Heart right ventricle (tissue), 16 donors: ENCODE measurements at regions not wholly inside any gene's neighbourhood (a gene's known extent, or its start where the extent isn't known, plus 50 kb on each side); places are given as distances from the start of the nearest gene placed in this dataset.

ENCODE experiments used
- ATAC-seq, 8 donors: fragments of 200-7000 bp; cut with Tn5 transposase; one replicate each; pipeline ENCODE4 v1.9.1; 2020; ENCODE audit warnings: mild to moderate bottlenecking in 8 of 8, moderate library complexity in 8 of 8, moderate number of reproducible peaks in 1 of 8
- DNase-seq, 2 donors: peaks; one replicate each; pipeline ENCODE4 v3.0.0-alpha.2; 2020
- H3K27ac ChIP-seq, 10 donors: fragments of 200-600 bp; sonication (generic) in 2 of 10; one replicate each; pipeline versions ENCODE4 v1.5.0 to v1.8.0; 2020 to 2022; ENCODE audit warnings: mild to moderate bottlenecking in 3 of 10
- H3K27me3 ChIP-seq, 7 donors: fragments of 200-600 bp; one replicate each; pipeline ENCODE4 v1.8.0; 2021 to 2022; ENCODE audit warnings: mild to moderate bottlenecking in 2 of 7
- H3K36me3 ChIP-seq, 9 donors: fragments of 200-600 bp; sonication (generic) in 1 of 9; one replicate each; pipeline versions ENCODE4 v1.5.0 to v1.8.0; 2020 to 2022; ENCODE audit warnings: mild to moderate bottlenecking in 2 of 9
- H3K4me1 ChIP-seq, 9 donors: fragments of 200-600 bp; sonication (generic) in 1 of 9; one replicate each; pipeline versions ENCODE4 v1.5.0 to v1.8.0; 2020 to 2022; ENCODE audit warnings: mild to moderate bottlenecking in 4 of 9
- H3K4me3 ChIP-seq, 10 donors: fragments of 200-600 bp; sonication (generic) in 2 of 10; one replicate each; pipeline versions ENCODE4 v1.5.0 to v1.8.0; 2020 to 2022; ENCODE audit warnings: mild to moderate bottlenecking in 7 of 10, moderate library complexity in 2 of 10
- H3K9me3 ChIP-seq, 11 donors: fragments of 200-600 bp in 10 of 11; sonication (generic) in 2 of 11; one replicate each; pipeline versions ENCODE4 v1.5.0 to v1.8.0; 2013 to 2022; ENCODE audit warnings: mild to moderate bottlenecking in 2 of 11, control low read depth in 1 of 11, moderate library complexity in 1 of 11
- CTCF ChIP-seq, 9 donors: fragments of 200-600 bp; sonication (generic) in 2 of 9; IDR thresholded peaks; one replicate each; pipeline versions ENCODE4 v1.5.0 to v1.8.0; 2021 to 2022; ENCODE audit warnings: antibody characterized with exemption in 9 of 9, mild to moderate bottlenecking in 5 of 9, moderate library complexity in 1 of 9
- WGBS, 2 donors: extraction: QIAGEN DNeasy Blood & Tissue Kit; methylation state at CpG; one replicate each; pipeline ENCODE4 v1.1.7; 2013; ENCODE audit warnings: inconsistent platforms in 1 of 2; 5-methylcytosine and 5-hydroxymethylcytosine counted together
- intact Hi-C, 10 donors: fragments of 100-400 bp; cut with DNase I; formaldehyde crosslinking; loops; one replicate each; pipeline versions ENCODE4 v1.11.1 to v1.14.2; 2022
- donor health status: Arrhythmogenic right ventricular cardiomyopathy.
- donor health status: ischemic (EF 13 %, LVEDD 7.1; RV severe dilation, severe dysfunction).
- donor health status: healthy with polysubstance abuse.
- donor health status: DM: no; HTN: yes; CAD: no.
- donor health status: DM: no; HTN: no; CAD: no.
- donor health status: ischemic (EF 25% LVEDD 6.9; RV normal size, moderate dysfunction).
- donor health status: ischemic (EF 25% LVEDD 5.7; RV mildly dilated, moderate dysfunction).
- donor health status: healthy.
- donor health status: DM: yes; HTN: yes; CAD: no.
- donor health status: Ischemic cardiomyopathy.
- donor health status: ischemic (EF 35%, LVEDD 5.7; RV mildly dilated, moderate dysfunction).
- donor health status: nonischemic (EF 11% LVEDD 7.7; RV severe dilation, severe dysfunction).
- donor health status: DM: yes; HTN: yes; CAD: no.
- donor health status: PGD.
- donor health status: ischemic (EF 29% LVEDD 5.4; RV normal size, mild dysfunction).
- donor health status: nonischemic (EF 23%, LVEDD 6.1; RV moderate dilation, normal function).

GRCh38 chr2:236666646-236667204, 97.1 kb downstream of the ACKR3 start:
- Histone ChIP-seq H3K36me3 (no peaks in the 10 kb centered on the region), H3K9me3 (peaks cover 0 to 21% (median 4%) of the 10 kb centered on the region in 11 donors), H3K27ac (no peak overlapping the region), H3K4me3 (no peak overlapping the region), H3K27me3 (no peaks in the 10 kb centered on the region), H3K4me1 (peaks cover 3 to 26% (median 23%) of the 10 kb centered on the region in 9 donors)
- no peak for DNase-seq
- intact Hi-C loops = loop anchor here in 1 of 10 donors (10.0 kb wide), 1 partner anchor 92 kb away; no protein-coding TSS in a partner anchor
- no peak for TF ChIP-seq CTCF (IDR thresholded peaks at IDR 0.05)
- ATAC-seq = no peak
- WGBS, 2 donors = 94 to 99% methylated on average over 14 of the region's 14 CpGs

- 97 to 98% methylated on average over 4 of the region's 4 CpGs for WGBS, 2 donors
Measured at GRCh38 chr2:236667526-236667925, 97.9 kb downstream of the ACKR3 start.

GRCh38 chr2:236668531-236668969, 98.9 kb downstream of the ACKR3 start:
- no peak for ATAC-seq
- intact Hi-C loops = loop anchor here in 1 of 10 donors (10.0 kb wide), 1 partner anchor 94 kb away; no protein-coding TSS in a partner anchor
- H3K27me3 ChIP-seq = no peaks in the 10 kb centered on the region
- TF ChIP-seq CTCF (IDR thresholded peaks at IDR 0.05) = no peak
- no peak for DNase-seq
- H3K4me3 ChIP-seq = no peak overlapping the region
- H3K4me1 ChIP-seq = peaks cover 0 to 16% (median 5%) of the 10 kb centered on the region in 9 donors
- WGBS, 2 donors = 96 to 99% methylated on average over 8 of the region's 8 CpGs
- H3K9me3 ChIP-seq = peaks cover 0 to 21% (median 4%) of the 10 kb centered on the region in 11 donors
- H3K27ac ChIP-seq = no peak overlapping the region
- H3K36me3 ChIP-seq = no peaks in the 10 kb centered on the region

More at GRCh38 chr2:236667526-236667925, 97.9 kb downstream of the ACKR3 start:
- Histone ChIP-seq H3K27me3 (no peaks in the 10 kb centered on the region), H3K4me3 (no peak overlapping the region), H3K9me3 (peaks cover 0 to 21% (median 4%) of the 10 kb centered on the region in 11 donors), H3K36me3 (no peaks in the 10 kb centered on the region), H3K4me1 (peaks cover 3 to 19% (median 15%) of the 10 kb centered on the region in 9 donors), H3K27ac (no peak overlapping the region)
- no peak for DNase-seq
- ATAC-seq = no peak
- intact Hi-C loops = loop anchor here in 1 of 10 donors (10.0 kb wide), 1 partner anchor 93 kb away; no protein-coding TSS in a partner anchor
- no peak for TF ChIP-seq CTCF (IDR thresholded peaks at IDR 0.05)

- TF ChIP-seq CTCF (IDR thresholded peaks at IDR 0.05) = no peak
- H3K27ac ChIP-seq = no peak overlapping the region
- H3K27me3 ChIP-seq = peaks cover 0 to 3% (median 0%) of the 10 kb centered on the region in 7 donors
- 89 to 95% methylated on average over 6 of the region's 6 CpGs for WGBS, 2 donors
- H3K36me3 ChIP-seq = no peaks in the 10 kb centered on the region
- peaks cover 0 to 24% (median 9%) of the 10 kb centered on the region in 9 donors for H3K4me1 ChIP-seq
- no peak overlapping the region for H3K4me3 ChIP-seq
- H3K9me3 ChIP-seq = peaks cover 0 to 21% (median 4%) of the 10 kb centered on the region in 11 donors
- ATAC-seq (no peak), DNase-seq (no peak)
- intact Hi-C loops = loop anchor here in 2 of 10 donors (10.0 kb wide), 1 partner anchor 95 kb away; no protein-coding TSS in a partner anchor
Measured at GRCh38 chr2:236670235-236670620, 100.6 kb downstream of the ACKR3 start.
